ENCODE measurements at regions not wholly inside any gene's neighbourhood (a gene's known extent, or its start where the extent isn't known, plus 50 kb on each side); places are given as distances from the start of the nearest gene placed in this dataset.

- Histone ChIP-seq H3K9me2 (replicated peaks; ENCODE audit: insufficient read depth) (no peaks in the 10 kb centered on the region), H4K20me1 (ENCODE audit: insufficient read depth, poor library complexity, severe bottlenecking) (no peaks in the 10 kb centered on the region), H3K4me1 (ENCODE audit: insufficient read depth) (no peaks in the 10 kb centered on the region), H3K4me3 (no peak overlapping the region), H3K79me2 (no peaks in the 10 kb centered on the region), H3K9me3 (ENCODE audit: low read depth) (no peaks in the 10 kb centered on the region), H3K4me2 (no peak overlapping the region), H3K27me3 (peaks cover 3% of the 10 kb centered on the region), H3K27ac (no peak overlapping the region), H2AFZ (no peak overlapping the region), H3K36me3 (replicated peaks; ENCODE audit: insufficient read depth, low read depth) (no peaks in the 10 kb centered on the region)
- no peak for DNase-seq (ENCODE audit: low spot score)
- TF ChIP-seq EZH2 (IDR thresholded peaks at IDR 0.05; ENCODE audit: borderline replicate concordance) (no peak), CTCF (IDR thresholded peaks at IDR 0.05; ENCODE audit: poor library complexity) (no peak), EZH2phosphoT487 (IDR thresholded peaks at IDR 0.05; ENCODE audit: low read depth, severe bottlenecking, unreplicated experiment) (no peak)
These were observed 378.6 kb upstream of the FAT3 start for GRCh38 chr11:91846002-91846401.

GRCh38 chr11:91840640-91841240 lies 383.9 kb upstream of the FAT3 start:
- no peak overlapping the region for H3K4me3 ChIP-seq
- H3K79me2 ChIP-seq: no peaks in the 10 kb centered on the region
- no peaks in the 10 kb centered on the region for H3K9me3 ChIP-seq (ENCODE audit: low read depth)
- H4K20me1 ChIP-seq (ENCODE audit: insufficient read depth, poor library complexity, severe bottlenecking): no peaks in the 10 kb centered on the region
- WGBS (ENCODE audit: low lambda C conversion rate, missing lambda C conversion rate): 80% methylated on average over 4 of the region's 4 CpGs
- H3K27me3 ChIP-seq: peaks cover 3% of the 10 kb centered on the region
- no peak overlapping the region for H2AFZ ChIP-seq
- H3K36me3 ChIP-seq (replicated peaks; ENCODE audit: insufficient read depth, low read depth): no peaks in the 10 kb centered on the region
- no peaks in the 10 kb centered on the region for H3K9me2 ChIP-seq (replicated peaks; ENCODE audit: insufficient read depth)
- TF ChIP-seq CTCF (IDR thresholded peaks at IDR 0.05; ENCODE audit: poor library complexity): no peak
- no peak for TF ChIP-seq EZH2 (IDR thresholded peaks at IDR 0.05; ENCODE audit: borderline replicate concordance)
- TF ChIP-seq EZH2phosphoT487 (IDR thresholded peaks at IDR 0.05; ENCODE audit: low read depth, severe bottlenecking, unreplicated experiment): no peak
- H3K27ac ChIP-seq: no peak overlapping the region
- H3K4me2 ChIP-seq: no peak overlapping the region
- DNase-seq (ENCODE audit: low spot score): no peak
- no peaks in the 10 kb centered on the region for H3K4me1 ChIP-seq (ENCODE audit: insufficient read depth)

- H3K4me3 ChIP-seq: no peak overlapping the region
- H4K20me1 ChIP-seq (ENCODE audit: insufficient read depth, poor library complexity, severe bottlenecking): no peaks in the 10 kb centered on the region
- no peaks in the 10 kb centered on the region for H3K9me3 ChIP-seq (ENCODE audit: low read depth)
- no peaks in the 10 kb centered on the region for H3K9me2 ChIP-seq (replicated peaks; ENCODE audit: insufficient read depth)
- no peaks in the 10 kb centered on the region for H3K79me2 ChIP-seq
- no peaks in the 10 kb centered on the region for H3K36me3 ChIP-seq (replicated peaks; ENCODE audit: insufficient read depth, low read depth)
- H3K4me1 ChIP-seq (ENCODE audit: insufficient read depth): no peaks in the 10 kb centered on the region
- H3K4me2 ChIP-seq: no peak overlapping the region
- 74% methylated on average over 2 of the region's 2 CpGs for WGBS (ENCODE audit: low lambda C conversion rate, missing lambda C conversion rate)
- H3K27me3 ChIP-seq: peaks cover 3% of the 10 kb centered on the region
- DNase-seq (ENCODE audit: low spot score): no peak
- no peak overlapping the region for H3K27ac ChIP-seq
- TF ChIP-seq EZH2phosphoT487 (IDR thresholded peaks at IDR 0.05; ENCODE audit: low read depth, severe bottlenecking, unreplicated experiment): no peak
- no peak for TF ChIP-seq CTCF (IDR thresholded peaks at IDR 0.05; ENCODE audit: poor library complexity)
- TF ChIP-seq EZH2 (IDR thresholded peaks at IDR 0.05; ENCODE audit: borderline replicate concordance): no peak
- no peak overlapping the region for H2AFZ ChIP-seq
These were observed 386.9 kb upstream of the FAT3 start for GRCh38 chr11:91837411-91838330.

Data from hepatocyte (in vitro differentiated cells).